NT2/D1 (cell line): ENCODE measurements at regions not wholly inside any gene's neighbourhood (a gene's known extent, or its start where the extent isn't known, plus 50 kb on each side); places are given as distances from the start of the nearest gene placed in this dataset.

Experiments used
- DNase-seq: peaks from one replicate; pipeline ENCODE4 v3.0.0-alpha.2; 2011; ENCODE audit warnings: low read depth, low spot score
- H3K27me3 ChIP-seq: 2 replicates; pipeline ENCODE4 v1.6.0; 2011; ENCODE audit warnings: mild to moderate bottlenecking; ENCODE audit not compliant: insufficient read length, insufficient read depth
- H3K36me3 ChIP-seq: 2 replicates; pipeline ENCODE4 v1.6.1; 2011; ENCODE audit warnings: mild to moderate bottlenecking, low read length, mixed read lengths; ENCODE audit not compliant: insufficient read depth, insufficient read length
- H3K4me1 ChIP-seq: 2 replicates; pipeline ENCODE4 v1.5.1; 2011; ENCODE audit not compliant: insufficient read depth, insufficient read length
- H3K4me3 ChIP-seq: 2 replicates; pipeline ENCODE4 v1.5.1; 2011; ENCODE audit warnings: low read depth; ENCODE audit not compliant: insufficient read length
- H3K9ac ChIP-seq: 2 replicates; pipeline ENCODE4 v1.6.0; 2011; ENCODE audit warnings: low read depth; ENCODE audit not compliant: insufficient read length
- H3K9me3 ChIP-seq: 2 replicates; pipeline ENCODE4 v1.5.1; 2011; ENCODE audit warnings: mild to moderate bottlenecking, low read length; ENCODE audit not compliant: insufficient read depth
- SUZ12 ChIP-seq: IDR thresholded peaks from 2 replicates; pipeline ENCODE4 v1.6.1; 2011; ENCODE audit not compliant: insufficient read length, insufficient read depth; ENCODE audit errors: extremely low read depth
- YY1 ChIP-seq: IDR thresholded peaks from 2 replicates; pipeline ENCODE4 v1.6.1; 2011; ENCODE audit not compliant: insufficient read length, insufficient read depth
- ZNF274 ChIP-seq: IDR thresholded peaks from 2 replicates; pipeline ENCODE4 v1.6.1; 2011; ENCODE audit warnings: mild to moderate bottlenecking, low read depth, low read length

DNA sequence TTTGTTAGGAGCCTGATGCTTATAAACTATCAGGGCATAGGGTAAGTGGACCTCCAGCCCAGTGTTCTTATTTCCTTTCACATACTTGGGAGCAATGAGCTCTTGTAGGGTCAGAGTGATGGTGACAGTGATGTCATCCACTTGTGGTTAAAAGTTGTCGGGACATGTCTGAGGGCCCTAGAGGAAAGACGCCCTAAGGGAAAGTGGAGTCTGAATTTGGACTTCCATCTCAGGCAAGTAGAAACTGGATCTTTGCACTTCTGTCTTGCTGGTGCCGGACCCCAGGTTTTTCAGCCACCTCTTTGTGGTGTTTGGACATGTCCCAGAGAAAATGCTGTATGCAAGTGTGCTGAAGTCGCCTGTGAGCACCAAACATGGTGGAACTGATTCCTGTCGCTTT, 900.5 kb downstream of the C6orf118 start:
- TF ChIP-seq YY1 (no peak), ZNF274 (no peak), SUZ12 (no peak)
- no peak overlapping the region for H3K4me3 ChIP-seq
- DNase-seq = no peak
- no peaks in the 10 kb centered on the region for H3K27me3 ChIP-seq
- no peak overlapping the region for H3K9ac ChIP-seq
- H3K4me1 ChIP-seq = no peaks in the 10 kb centered on the region
- H3K9me3 ChIP-seq = no peaks in the 10 kb centered on the region
- H3K36me3 ChIP-seq = no peaks in the 10 kb centered on the region

DNA sequence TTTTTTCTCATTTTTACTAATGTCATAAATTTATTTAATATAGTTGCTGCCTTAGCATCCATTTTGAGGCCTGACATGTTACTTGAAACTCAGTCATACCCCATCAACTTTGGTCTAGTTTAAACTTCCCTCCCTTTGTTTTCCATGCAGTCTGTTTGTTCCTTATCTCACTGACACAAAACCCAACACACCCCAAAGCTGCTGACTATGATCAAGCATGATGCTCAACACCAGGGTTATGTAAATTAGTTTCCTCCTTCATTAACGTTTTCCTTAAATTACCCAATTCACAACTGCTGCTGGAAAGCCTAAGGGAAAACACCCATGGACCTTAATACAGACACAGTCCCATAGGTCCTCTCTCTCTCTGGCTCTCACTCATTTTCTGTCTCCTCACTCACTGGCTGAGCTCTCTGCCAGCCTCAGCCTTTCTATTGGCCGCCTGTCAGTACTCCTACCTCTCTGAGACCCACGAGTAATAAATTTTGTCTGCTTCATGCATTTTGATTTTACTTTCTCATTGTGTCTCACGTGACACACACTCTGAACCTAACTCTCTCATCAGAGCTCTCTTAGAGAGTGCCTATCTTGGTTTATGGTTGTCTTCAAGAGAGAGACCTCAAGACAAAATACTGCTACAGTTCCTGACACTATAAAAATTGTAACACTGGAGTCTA, 904.5 kb downstream of the C6orf118 start:
- no peak overlapping the region for H3K9ac ChIP-seq
- H3K9me3 ChIP-seq = no peaks in the 10 kb centered on the region
- H3K27me3 ChIP-seq = no peaks in the 10 kb centered on the region
- TF ChIP-seq SUZ12 (no peak), YY1 (no peak), ZNF274 (no peak)
- no peak overlapping the region for H3K4me3 ChIP-seq
- no peak for DNase-seq
- no peaks in the 10 kb centered on the region for H3K4me1 ChIP-seq
- no peaks in the 10 kb centered on the region for H3K36me3 ChIP-seq

DNA sequence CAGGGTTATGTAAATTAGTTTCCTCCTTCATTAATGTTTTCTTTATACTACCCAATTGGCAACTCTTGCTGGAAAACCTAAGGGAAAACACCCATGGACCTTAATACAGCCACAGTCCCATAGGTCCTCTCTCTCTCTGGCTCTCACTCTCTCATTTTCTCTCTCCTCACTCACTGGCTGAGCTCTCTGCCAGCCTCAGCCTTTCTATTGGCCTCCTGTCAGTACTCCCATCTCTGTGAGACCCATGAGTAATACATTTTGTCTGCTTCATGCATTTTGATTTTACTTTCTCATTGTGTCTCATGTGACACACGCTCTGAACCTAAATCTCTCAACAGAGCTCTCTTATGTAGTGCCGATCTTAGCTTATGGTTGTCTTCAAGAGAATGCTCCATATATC, 907.5 kb downstream of the C6orf118 start:
- no peak overlapping the region for H3K4me3 ChIP-seq
- H3K9me3 ChIP-seq = no peaks in the 10 kb centered on the region
- H3K36me3 ChIP-seq = no peaks in the 10 kb centered on the region
- no peak for DNase-seq
- no peaks in the 10 kb centered on the region for H3K4me1 ChIP-seq
- H3K9ac ChIP-seq = no peak overlapping the region
- no peaks in the 10 kb centered on the region for H3K27me3 ChIP-seq
- no peak for TF ChIP-seq ZNF274
- TF ChIP-seq SUZ12 = no peak

DNA sequence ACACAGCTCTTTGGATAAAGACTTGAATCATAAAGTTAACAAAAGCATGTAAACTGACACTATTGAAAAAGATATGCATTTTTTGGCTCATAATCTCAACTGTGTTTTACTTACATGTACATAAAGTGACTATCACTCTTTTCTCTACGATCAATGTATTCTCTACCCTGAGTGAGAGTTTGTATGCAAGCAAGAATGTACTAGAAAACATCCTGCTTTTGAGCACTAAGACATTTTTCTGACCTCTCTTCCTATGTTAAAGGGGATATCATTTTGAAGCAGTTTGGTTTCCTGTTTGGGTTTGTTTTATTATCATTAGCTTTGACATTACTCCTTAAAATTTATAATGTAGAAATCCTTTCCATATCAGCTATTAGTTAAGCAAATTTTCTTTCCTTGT, 910.8 kb downstream of the C6orf118 start:
- no peaks in the 10 kb centered on the region for H3K27me3 ChIP-seq
- H3K36me3 ChIP-seq = no peaks in the 10 kb centered on the region
- H3K9ac ChIP-seq = no peak overlapping the region
- no peak for DNase-seq
- TF ChIP-seq ZNF274 (no peak), YY1 (no peak), SUZ12 (no peak)
- H3K4me3 ChIP-seq = no peak overlapping the region
- H3K4me1 ChIP-seq = no peaks in the 10 kb centered on the region
- no peaks in the 10 kb centered on the region for H3K9me3 ChIP-seq

DNA sequence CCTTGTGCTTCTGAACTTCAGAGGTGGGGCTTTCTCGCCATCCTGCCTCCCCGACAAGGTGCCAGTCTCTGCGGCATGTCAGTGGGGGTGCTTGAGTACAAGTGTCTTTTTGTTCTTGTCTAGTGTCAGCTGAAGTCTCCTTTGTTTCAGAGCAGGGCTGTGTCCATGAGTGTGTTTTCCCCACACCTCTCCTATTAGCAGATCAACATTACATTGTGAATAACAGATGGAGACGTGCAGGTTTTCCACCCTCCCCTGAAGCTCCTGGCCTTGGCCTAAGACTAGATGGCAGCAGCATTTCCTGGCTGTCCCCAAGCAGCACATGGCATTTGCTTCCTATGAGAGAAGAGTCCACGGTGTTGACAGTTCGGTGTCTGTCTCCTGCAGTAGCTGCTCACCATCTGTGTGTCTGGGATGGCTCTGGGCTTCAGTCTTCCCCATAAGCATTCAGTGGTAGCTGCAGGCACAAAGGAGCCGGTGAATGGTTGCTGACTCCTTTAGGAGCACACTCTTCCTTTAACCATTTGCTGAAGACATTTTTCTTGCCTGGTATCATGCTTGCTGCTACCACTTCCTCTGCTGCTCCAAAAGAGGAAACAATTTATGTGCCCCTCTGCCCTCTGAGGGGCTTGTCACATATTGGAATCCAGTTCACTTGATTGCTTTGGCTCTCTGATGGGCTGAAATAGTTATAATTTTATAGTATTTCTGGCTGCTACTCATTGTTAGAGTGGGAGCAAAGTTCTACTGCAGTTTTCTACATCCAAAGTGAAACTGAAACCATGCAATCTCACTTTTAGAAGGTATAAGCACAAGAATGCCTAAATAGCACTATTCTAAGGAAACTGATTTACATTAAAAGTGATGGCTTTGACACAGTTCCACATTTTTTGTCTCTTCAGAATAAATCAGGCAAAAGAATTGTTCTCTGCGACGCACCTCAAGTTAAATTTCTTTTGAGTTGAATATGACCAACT, 913.0 kb downstream of the C6orf118 start:
- DNase-seq = no peak
- H3K9ac ChIP-seq = no peak overlapping the region
- H3K4me1 ChIP-seq = no peaks in the 10 kb centered on the region
- no peak overlapping the region for H3K4me3 ChIP-seq
- H3K27me3 ChIP-seq = no peaks in the 10 kb centered on the region
- no peaks in the 10 kb centered on the region for H3K36me3 ChIP-seq
- TF ChIP-seq SUZ12 (no peak), YY1 (no peak), ZNF274 (no peak)
- H3K9me3 ChIP-seq = no peaks in the 10 kb centered on the region

DNA sequence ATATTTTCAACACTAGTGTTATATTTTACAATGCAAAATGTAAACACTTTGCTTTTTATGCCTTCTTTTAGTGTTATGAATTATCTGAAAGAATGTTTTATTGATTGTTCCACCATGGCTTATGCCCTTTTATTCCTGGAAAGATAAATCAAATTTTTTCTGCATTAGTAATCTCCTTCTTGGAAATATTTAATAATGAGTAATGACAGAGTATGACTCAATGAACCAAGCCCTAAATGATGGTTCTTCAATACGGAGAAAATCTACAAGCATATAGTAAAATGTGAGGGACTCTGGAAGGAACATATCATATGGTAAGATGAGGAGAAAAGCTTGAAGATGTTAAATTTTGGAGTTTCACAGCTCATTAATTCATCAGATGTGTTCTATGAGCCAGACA, 929.6 kb downstream of the C6orf118 start:
- no peaks in the 10 kb centered on the region for H3K36me3 ChIP-seq
- no peaks in the 10 kb centered on the region for H3K27me3 ChIP-seq
- H3K9ac ChIP-seq = no peak overlapping the region
- no peaks in the 10 kb centered on the region for H3K9me3 ChIP-seq
- DNase-seq = no peak
- H3K4me1 ChIP-seq = no peaks in the 10 kb centered on the region
- no peak overlapping the region for H3K4me3 ChIP-seq
- TF ChIP-seq YY1 (no peak), ZNF274 (no peak), SUZ12 (no peak)

DNA sequence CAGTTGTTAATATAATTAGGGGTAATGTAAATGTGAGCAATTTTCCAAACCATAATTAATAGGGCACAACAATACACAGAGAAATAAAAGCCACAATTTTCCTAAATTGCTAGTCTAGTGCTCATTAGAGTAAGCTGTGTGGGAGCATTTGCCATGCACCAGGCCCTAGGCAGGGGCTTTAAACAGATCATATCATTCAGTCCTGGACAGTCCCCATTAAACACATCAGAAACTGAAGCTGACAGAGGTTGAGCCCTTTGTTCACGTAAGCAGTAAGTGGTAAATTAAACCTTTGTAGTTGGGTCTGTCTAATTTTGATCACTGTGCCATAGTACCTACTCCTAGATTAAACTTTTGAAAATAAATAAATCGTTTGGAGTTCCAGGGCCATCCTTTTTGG, 931.1 kb downstream of the C6orf118 start:
- DNase-seq = no peak
- H3K9me3 ChIP-seq = no peaks in the 10 kb centered on the region

More for the DNA sequence above, 931.1 kb downstream of the C6orf118 start:
- H3K4me1 ChIP-seq = no peaks in the 10 kb centered on the region
- no peak overlapping the region for H3K4me3 ChIP-seq
- no peak overlapping the region for H3K9ac ChIP-seq
- TF ChIP-seq YY1 (no peak), SUZ12 (no peak), ZNF274 (no peak)
- H3K27me3 ChIP-seq = no peaks in the 10 kb centered on the region
- no peaks in the 10 kb centered on the region for H3K36me3 ChIP-seq
